Panc1 (cell line): ENCODE measurements at regions not wholly inside any gene's neighbourhood (a gene's known extent, or its start where the extent isn't known, plus 50 kb on each side); places are given as distances from the start of the nearest gene placed in this dataset.

Source experiments
- TF ChIP-seq, protein P1 (sequence below), 2 experiments: IDR thresholded peaks; 2 replicates each; pipeline ENCODE4 v1.6.1; 2011 to 2012; ENCODE audit warnings: low read depth in 2 of 2, control low read depth in 1 of 2, low read length in 1 of 2, mild to moderate bottlenecking in 1 of 2, moderate library complexity in 1 of 2; ENCODE audit not compliant: insufficient read depth in 1 of 2
- TF ChIP-seq, protein P2 (sequence below): fragments of 450-650 bp; IDR thresholded peaks from 2 replicates; pipeline ENCODE4 v1.5.1; 2017; ENCODE audit warnings: mild to moderate bottlenecking

DNA sequence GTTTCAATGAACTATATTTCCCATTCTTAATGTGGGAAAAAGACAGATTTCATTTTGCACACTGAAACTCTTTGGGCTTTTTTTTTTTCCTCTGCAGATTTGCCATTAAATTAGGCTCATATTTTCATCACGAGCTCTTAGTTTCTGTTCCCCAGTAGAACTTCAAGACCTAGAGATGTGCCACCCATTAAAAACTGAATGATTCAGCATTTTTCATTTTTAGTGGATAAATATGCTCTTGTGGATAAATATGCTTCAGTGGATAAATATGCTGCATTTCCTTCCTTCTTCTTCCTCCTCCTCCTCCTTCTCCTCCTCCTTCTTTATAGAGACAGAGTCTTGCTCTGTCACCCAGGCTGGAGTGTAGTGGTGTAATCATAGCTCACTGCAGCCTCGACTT lies 322.4 kb upstream of the PRKX start:
- TF ChIP-seq, protein P1, sequence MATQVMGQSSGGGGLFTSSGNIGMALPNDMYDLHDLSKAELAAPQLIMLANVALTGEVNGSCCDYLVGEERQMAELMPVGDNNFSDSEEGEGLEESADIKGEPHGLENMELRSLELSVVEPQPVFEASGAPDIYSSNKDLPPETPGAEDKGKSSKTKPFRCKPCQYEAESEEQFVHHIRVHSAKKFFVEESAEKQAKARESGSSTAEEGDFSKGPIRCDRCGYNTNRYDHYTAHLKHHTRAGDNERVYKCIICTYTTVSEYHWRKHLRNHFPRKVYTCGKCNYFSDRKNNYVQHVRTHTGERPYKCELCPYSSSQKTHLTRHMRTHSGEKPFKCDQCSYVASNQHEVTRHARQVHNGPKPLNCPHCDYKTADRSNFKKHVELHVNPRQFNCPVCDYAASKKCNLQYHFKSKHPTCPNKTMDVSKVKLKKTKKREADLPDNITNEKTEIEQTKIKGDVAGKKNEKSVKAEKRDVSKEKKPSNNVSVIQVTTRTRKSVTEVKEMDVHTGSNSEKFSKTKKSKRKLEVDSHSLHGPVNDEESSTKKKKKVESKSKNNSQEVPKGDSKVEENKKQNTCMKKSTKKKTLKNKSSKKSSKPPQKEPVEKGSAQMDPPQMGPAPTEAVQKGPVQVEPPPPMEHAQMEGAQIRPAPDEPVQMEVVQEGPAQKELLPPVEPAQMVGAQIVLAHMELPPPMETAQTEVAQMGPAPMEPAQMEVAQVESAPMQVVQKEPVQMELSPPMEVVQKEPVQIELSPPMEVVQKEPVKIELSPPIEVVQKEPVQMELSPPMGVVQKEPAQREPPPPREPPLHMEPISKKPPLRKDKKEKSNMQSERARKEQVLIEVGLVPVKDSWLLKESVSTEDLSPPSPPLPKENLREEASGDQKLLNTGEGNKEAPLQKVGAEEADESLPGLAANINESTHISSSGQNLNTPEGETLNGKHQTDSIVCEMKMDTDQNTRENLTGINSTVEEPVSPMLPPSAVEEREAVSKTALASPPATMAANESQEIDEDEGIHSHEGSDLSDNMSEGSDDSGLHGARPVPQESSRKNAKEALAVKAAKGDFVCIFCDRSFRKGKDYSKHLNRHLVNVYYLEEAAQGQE (IDR thresholded peaks at IDR 0.05; ENCODE audit: insufficient read depth in 1 of 2, low read depth in 2 of 2, low read length in 1 of 2), result no peak
- TF ChIP-seq, protein P2, sequence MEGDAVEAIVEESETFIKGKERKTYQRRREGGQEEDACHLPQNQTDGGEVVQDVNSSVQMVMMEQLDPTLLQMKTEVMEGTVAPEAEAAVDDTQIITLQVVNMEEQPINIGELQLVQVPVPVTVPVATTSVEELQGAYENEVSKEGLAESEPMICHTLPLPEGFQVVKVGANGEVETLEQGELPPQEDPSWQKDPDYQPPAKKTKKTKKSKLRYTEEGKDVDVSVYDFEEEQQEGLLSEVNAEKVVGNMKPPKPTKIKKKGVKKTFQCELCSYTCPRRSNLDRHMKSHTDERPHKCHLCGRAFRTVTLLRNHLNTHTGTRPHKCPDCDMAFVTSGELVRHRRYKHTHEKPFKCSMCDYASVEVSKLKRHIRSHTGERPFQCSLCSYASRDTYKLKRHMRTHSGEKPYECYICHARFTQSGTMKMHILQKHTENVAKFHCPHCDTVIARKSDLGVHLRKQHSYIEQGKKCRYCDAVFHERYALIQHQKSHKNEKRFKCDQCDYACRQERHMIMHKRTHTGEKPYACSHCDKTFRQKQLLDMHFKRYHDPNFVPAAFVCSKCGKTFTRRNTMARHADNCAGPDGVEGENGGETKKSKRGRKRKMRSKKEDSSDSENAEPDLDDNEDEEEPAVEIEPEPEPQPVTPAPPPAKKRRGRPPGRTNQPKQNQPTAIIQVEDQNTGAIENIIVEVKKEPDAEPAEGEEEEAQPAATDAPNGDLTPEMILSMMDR, result no peak
